A673 (cell line): ENCODE measurements at regions not wholly inside any gene's neighbourhood (a gene's known extent, or its start where the extent isn't known, plus 50 kb on each side); places are given as distances from the start of the nearest gene placed in this dataset.

Experiments used
- BruUV-seq: library from RNA; stranded (reverse); fragments of 400-500 nt; replicated peaks from 2 replicates; lab custom pipeline; 2021; lab: Mats Ljungman, UMichigan
- CTCF ChIA-PET: fragments of 300-600 bp; sonication (Branson Sonifier 250); formaldehyde crosslinking; loops from one replicate; lab custom pipeline; 2022; ENCODE audit warnings: antibody characterized with exemption; lab: Charles Lee
- POLR2A ChIA-PET: fragments of 300-600 bp; sonication (Branson Sonifier 250); formaldehyde crosslinking; loops from one replicate; lab custom pipeline; 2022; ENCODE audit warnings: antibody characterized with exemption; ENCODE audit not compliant: low non-redundant PET; lab: Charles Lee
- DNase-seq: peaks from one replicate; pipeline ENCODE4 v3.0.0-alpha.2; 2015; ENCODE audit warnings: low spot score
- H3K27ac ChIP-seq: fragments of 200-600 bp; sonication (generic); 2 replicates; pipeline ENCODE4 v1.5.1; 2016; ENCODE audit warnings: mixed run types, low read depth, mild to moderate bottlenecking, mixed read lengths, antibody characterized with exemption, low read length; ENCODE audit not compliant: poor library complexity, severe bottlenecking
- H3K27me3 ChIP-seq: fragments of 200-600 bp; sonication (generic); replicated peaks from 2 replicates; pipeline ENCODE4 v1.6.1; 2017; ENCODE audit warnings: mixed run types, low read depth, mild to moderate bottlenecking, mixed read lengths, antibody characterized with exemption, low read length; ENCODE audit not compliant: insufficient read depth, poor library complexity
- H3K36me3 ChIP-seq: fragments of 200-600 bp; sonication (generic); 2 replicates; pipeline ENCODE4 v1.6.1; 2016; ENCODE audit warnings: mixed run types, mild to moderate bottlenecking, mixed read lengths, antibody characterized with exemption, low read length; ENCODE audit not compliant: insufficient read depth, poor library complexity, severe bottlenecking
- H3K4me1 ChIP-seq: fragments of 200-600 bp; sonication (generic); 2 replicates; pipeline ENCODE4 v1.6.1; 2017; ENCODE audit warnings: mixed run types, mild to moderate bottlenecking, mixed read lengths, antibody characterized with exemption, low read length; ENCODE audit not compliant: insufficient read depth, poor library complexity, severe bottlenecking
- H3K4me3 ChIP-seq: fragments of 200-600 bp; sonication (generic); 2 replicates; pipeline ENCODE4 v1.5.1; 2016; ENCODE audit warnings: low read depth, mixed run types, mild to moderate bottlenecking, mixed read lengths, low read length; ENCODE audit not compliant: poor library complexity, severe bottlenecking
- H3K9me3 ChIP-seq: fragments of 200-600 bp; sonication (generic); 2 replicates; pipeline ENCODE4 v1.6.1; 2016; ENCODE audit warnings: mixed run types, low read depth, mild to moderate bottlenecking, mixed read lengths, antibody characterized with exemption, low read length; ENCODE audit not compliant: poor library complexity, severe bottlenecking
- CTCF ChIP-seq: fragments of 300-800, 200-600 bp; sonication (generic); conservative IDR thresholded peaks from 2 replicates; pipeline ENCODE4 v1.5.1; 2017; ENCODE audit warnings: low read depth, mild to moderate bottlenecking, antibody characterized with exemption, low read length, moderate library complexity, mixed read lengths
- EZH2 ChIP-seq: fragments of 200-600 bp; sonication (generic); IDR thresholded peaks from 2 replicates; pipeline ENCODE4 v1.6.1; 2017; ENCODE audit warnings: borderline replicate concordance, low read depth, mild to moderate bottlenecking, mixed read lengths, antibody characterized with exemption, low read length; ENCODE audit not compliant: poor library complexity, severe bottlenecking
- intact Hi-C: fragments of 100-400 bp; cut with micrococcal nuclease; formaldehyde crosslinking; loops from one replicate; pipeline ENCODE4 v1.10.0; 2022; ENCODE audit not compliant: unreplicated experiment

DNA sequence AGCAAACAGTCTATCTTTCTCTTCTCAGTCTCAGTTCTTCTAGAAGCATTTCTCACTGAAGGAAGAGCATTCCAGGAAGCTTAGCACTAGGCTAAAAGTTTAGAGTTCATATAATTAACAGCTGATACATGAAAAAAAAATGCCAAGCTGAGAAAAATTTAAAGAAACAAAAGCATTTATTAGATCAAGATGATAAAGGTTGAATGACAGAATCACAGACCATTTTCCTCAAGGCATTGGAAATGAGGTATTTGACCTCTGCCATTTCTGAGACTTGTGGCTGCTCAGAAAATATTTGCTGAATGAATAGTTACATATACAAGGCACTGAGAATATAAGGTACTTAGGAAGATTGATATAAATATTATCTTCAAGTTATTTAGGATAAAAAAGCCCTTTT, 901.6 kb upstream of the GOT2 start:
- Histone ChIP-seq H3K27me3 (no peaks in the 10 kb centered on the region), H3K36me3 (no peaks in the 10 kb centered on the region), H3K4me3 (no peak overlapping the region), H3K27ac (no peak overlapping the region), H3K9me3 (no peaks in the 10 kb centered on the region), H3K4me1 (no peaks in the 10 kb centered on the region)
- no TSS peak for BruUV-seq
- POLR2A ChIA-PET, result no interaction called here
- no peak for TF ChIP-seq EZH2
- no peak for TF ChIP-seq CTCF
- no peak for DNase-seq
- intact Hi-C loops, result no loop called here
- CTCF ChIA-PET, result no interaction called here

- DNase-seq, result no peak
- Histone ChIP-seq H3K4me1 (no peaks in the 10 kb centered on the region), H3K9me3 (no peaks in the 10 kb centered on the region), H3K27me3 (no peaks in the 10 kb centered on the region), H3K27ac (no peak overlapping the region), H3K36me3 (no peaks in the 10 kb centered on the region), H3K4me3 (no peak overlapping the region)
- ChIA-PET CTCF (no interaction called here), POLR2A (no interaction called here)
- BruUV-seq, result no TSS peak
- intact Hi-C loops, result no loop called here
- no peak for TF ChIP-seq CTCF
- no peak for TF ChIP-seq EZH2
Measured at GRCh38 chr16:59634951-59635350, 900.8 kb upstream of the GOT2 start.

DNA sequence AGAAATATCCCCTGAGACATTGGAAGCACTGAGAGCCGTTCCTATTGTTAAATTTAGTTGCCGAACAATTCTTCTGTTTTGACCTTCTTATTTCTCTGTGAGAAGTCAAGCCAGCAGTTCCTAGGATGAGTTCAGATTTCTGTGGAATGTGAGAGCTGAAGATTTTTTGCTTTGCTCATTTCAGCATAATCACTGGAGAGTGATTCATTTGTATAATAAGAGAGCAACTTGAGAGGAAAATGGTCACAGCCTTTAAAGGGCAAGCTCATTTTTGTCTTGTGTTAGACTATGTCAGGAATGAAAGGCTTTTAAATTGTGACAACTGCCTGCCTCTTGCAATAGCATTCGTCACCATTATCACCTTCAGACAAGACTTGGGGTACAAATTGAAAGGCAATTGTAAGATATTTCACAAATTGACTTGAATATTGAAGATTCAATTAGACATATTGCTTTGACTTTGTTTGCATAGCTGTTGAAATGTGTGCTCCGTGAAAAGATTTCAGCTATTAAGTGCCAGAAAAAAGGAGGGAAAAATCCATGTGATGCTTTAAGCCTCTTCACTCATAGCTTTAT, 900.0 kb upstream of the GOT2 start:
- intact Hi-C loops, result no loop called here
- TF ChIP-seq CTCF, result no peak
- no TSS peak for BruUV-seq
- Histone ChIP-seq H3K27me3 (no peaks in the 10 kb centered on the region), H3K9me3 (no peaks in the 10 kb centered on the region), H3K36me3 (no peaks in the 10 kb centered on the region), H3K4me1 (no peaks in the 10 kb centered on the region), H3K27ac (no peak overlapping the region), H3K4me3 (no peak overlapping the region)
- no peak for DNase-seq
- CTCF ChIA-PET, result no interaction called here
- POLR2A ChIA-PET, result no interaction called here
